ENCODE measurements at regions not wholly inside any gene's neighbourhood (a gene's known extent, or its start where the extent isn't known, plus 50 kb on each side); places are given as distances from the start of the nearest gene placed in this dataset.

DNA sequence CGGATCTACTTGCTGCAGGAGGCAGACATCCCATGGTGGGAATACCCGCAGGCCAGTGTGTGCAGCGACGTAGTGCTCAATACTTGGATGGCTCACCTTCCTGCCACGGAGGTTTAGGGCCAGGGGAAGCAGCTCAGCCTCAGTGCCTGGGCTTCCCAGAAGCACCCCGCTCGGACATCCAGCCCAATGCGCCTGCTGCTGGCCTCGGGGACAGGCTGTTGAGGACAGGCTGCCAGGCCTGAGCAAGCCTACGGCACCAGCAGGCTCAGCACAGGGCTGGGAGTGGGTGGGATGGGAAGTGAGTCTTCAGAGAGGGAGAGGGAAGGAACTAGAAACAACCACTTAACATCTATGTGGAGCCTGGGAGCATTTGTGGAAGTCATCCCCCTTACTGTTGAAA, 441.3 kb upstream of the MGMT start:
- no peak for TF ChIP-seq POU2F2 (IDR thresholded peaks at IDR 0.05; ENCODE audit: low read depth, low read length)
- no peak for TF ChIP-seq SPI1 (IDR thresholded peaks at IDR 0.05; ENCODE audit: low read depth, low read length)

All from GM12891 (cell line).